ENCODE measurements at regions not wholly inside any gene's neighbourhood (a gene's known extent, or its start where the extent isn't known, plus 50 kb on each side); places are given as distances from the start of the nearest gene placed in this dataset.
"Not testable (repeated sequence)": the region's sequence is repeated elsewhere in the genome, so short reads cannot be mapped to it uniquely, and the experiment has no call there.

GRCh38 chr3:176839466-176839865 lies 357.8 kb downstream of the TBL1XR1 start:
- no peak for DNase-seq
- no peak overlapping the region for H3K27ac Mint-ChIP-seq (ENCODE audit: unreplicated experiment)
- TF ChIP-seq CTCF (IDR thresholded peaks at IDR 0.05; ENCODE audit: partially characterized antibody, unreplicated experiment), result no peak
- no peak overlapping the region for H3K4me3 Mint-ChIP-seq (ENCODE audit: unreplicated experiment)
- H3K4me1 Mint-ChIP-seq (ENCODE audit: low read depth, unreplicated experiment), result no peaks in the 10 kb centered on the region
- no peaks in the 10 kb centered on the region for H3K36me3 Mint-ChIP-seq (ENCODE audit: unreplicated experiment)
- no peaks in the 10 kb centered on the region for H3K27me3 Mint-ChIP-seq (ENCODE audit: unreplicated experiment)
- peaks cover 1% of the 10 kb centered on the region for H3K9me3 Mint-ChIP-seq (ENCODE audit: unreplicated experiment)

DNA sequence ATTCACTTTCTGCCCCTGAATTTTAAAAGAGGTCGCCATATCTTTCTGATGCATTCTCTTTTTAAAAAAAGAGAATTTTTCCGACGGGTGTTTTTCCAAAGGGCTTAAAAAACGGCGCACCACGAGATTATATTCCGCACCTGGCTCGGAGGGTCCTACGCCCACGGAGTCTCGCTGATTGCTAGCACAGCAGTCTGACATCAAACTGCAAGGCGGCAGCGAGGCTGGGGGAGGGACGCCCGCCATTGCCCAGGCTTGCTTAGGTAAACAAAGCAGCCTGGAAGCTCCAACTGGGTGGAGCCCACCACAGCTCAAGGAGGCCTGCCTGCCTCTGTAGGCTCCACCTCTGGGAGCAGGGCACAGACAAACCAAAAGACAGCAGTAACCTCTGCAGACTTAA lies 370.0 kb downstream of the TBL1XR1 start:
- not testable (repeated sequence) for H3K27me3 Mint-ChIP-seq (ENCODE audit: unreplicated experiment); H3K9me3 Mint-ChIP-seq (ENCODE audit: unreplicated experiment); H3K4me3 Mint-ChIP-seq (ENCODE audit: unreplicated experiment); H3K36me3 Mint-ChIP-seq (ENCODE audit: unreplicated experiment); DNase-seq; H3K27ac Mint-ChIP-seq (ENCODE audit: unreplicated experiment); H3K4me1 Mint-ChIP-seq (ENCODE audit: low read depth, unreplicated experiment)

DNA sequence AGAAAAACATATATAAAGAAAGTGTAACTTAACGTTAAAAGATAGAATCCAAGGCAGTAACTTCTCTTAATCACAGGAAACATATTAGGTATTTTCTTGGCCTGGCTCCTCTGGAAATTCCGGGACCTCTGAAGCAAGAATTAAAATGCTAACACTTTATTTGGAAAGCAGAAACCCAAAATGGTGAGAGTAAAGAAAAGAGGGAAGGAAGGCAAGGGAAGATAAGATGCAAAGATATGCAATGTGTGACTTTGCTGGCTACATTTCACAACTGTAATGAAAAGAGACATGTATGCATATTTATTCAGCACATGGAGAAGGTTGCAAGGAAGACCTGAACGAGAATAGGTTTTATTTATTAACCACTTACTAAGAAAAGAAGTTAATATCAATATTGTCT lies 372.5 kb downstream of the TBL1XR1 start:
- Mint-ChIP-seq H3K9me3 (ENCODE audit: unreplicated experiment) (no peaks in the 10 kb centered on the region), H3K4me1 (ENCODE audit: low read depth, unreplicated experiment) (no peaks in the 10 kb centered on the region), H3K27ac (ENCODE audit: unreplicated experiment) (no peak overlapping the region), H3K4me3 (ENCODE audit: unreplicated experiment) (no peak overlapping the region), H3K27me3 (ENCODE audit: unreplicated experiment) (peaks cover 3% of the 10 kb centered on the region), H3K36me3 (ENCODE audit: unreplicated experiment) (no peaks in the 10 kb centered on the region)
- no peak for TF ChIP-seq CTCF (IDR thresholded peaks at IDR 0.05; ENCODE audit: partially characterized antibody, unreplicated experiment)
- no peak for DNase-seq

DNA sequence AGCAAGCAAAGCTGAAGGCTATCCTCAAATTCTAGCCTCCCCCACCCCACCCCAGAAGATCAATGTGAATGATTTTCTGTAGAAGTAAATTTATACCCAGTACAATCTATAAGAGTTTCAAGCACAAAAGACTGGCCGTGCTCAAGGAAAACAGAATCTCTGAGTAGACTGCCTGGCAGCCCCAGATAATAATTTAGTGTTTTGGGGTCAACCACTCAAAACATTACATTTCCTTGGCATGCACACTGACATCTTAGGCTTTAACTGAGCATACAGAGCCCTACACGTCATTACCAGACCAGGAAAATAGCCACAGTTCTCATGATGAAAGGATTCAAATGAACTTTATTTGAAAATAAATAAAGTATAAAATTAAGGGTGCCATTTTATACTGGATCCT lies 376.5 kb downstream of the TBL1XR1 start:
- H3K27ac Mint-ChIP-seq (ENCODE audit: unreplicated experiment), result no peak overlapping the region

GRCh38 chr3:176816937-176817336 lies 380.3 kb downstream of the TBL1XR1 start:
- Mint-ChIP-seq H3K36me3 (ENCODE audit: unreplicated experiment) (peaks cover 4% of the 10 kb centered on the region), H3K27me3 (ENCODE audit: unreplicated experiment) (peaks cover 2% of the 10 kb centered on the region), H3K4me3 (ENCODE audit: unreplicated experiment) (no peak overlapping the region), H3K9me3 (ENCODE audit: unreplicated experiment) (no peaks in the 10 kb centered on the region), H3K27ac (ENCODE audit: unreplicated experiment) (no peak overlapping the region), H3K4me1 (ENCODE audit: low read depth, unreplicated experiment) (no peaks in the 10 kb centered on the region)
- no peak for TF ChIP-seq CTCF (IDR thresholded peaks at IDR 0.05; ENCODE audit: partially characterized antibody, unreplicated experiment)
- no peak for DNase-seq

More for the DNA sequence above, 376.5 kb downstream of the TBL1XR1 start:
- DNase-seq, result no peak
- Mint-ChIP-seq H3K36me3 (ENCODE audit: unreplicated experiment) (peaks cover 4% of the 10 kb centered on the region), H3K4me1 (ENCODE audit: low read depth, unreplicated experiment) (no peaks in the 10 kb centered on the region), H3K4me3 (ENCODE audit: unreplicated experiment) (no peak overlapping the region), H3K9me3 (ENCODE audit: unreplicated experiment) (no peaks in the 10 kb centered on the region), H3K27me3 (ENCODE audit: unreplicated experiment) (peaks cover 3% of the 10 kb centered on the region)
- TF ChIP-seq CTCF (IDR thresholded peaks at IDR 0.05; ENCODE audit: partially characterized antibody, unreplicated experiment), result no peak

DNA sequence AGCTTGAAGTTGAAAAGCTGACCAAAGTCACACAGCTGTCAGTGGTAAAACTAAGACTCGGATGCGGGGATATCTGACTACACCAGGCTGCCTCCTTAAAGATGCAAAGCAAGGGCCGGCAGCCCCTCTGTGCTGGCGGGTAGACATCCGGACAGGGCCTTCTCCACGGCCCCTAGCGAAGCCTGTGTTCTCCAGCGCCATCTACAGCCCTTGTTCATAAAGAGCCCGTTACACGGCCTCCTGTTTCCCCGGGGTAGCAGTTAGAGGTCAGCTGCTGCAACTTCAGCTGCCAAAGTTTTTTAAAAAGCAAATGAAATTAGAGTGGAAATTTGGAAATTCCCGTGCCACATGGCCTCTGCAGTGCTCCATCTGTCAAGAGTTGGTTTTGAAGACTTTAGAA lies 383.0 kb downstream of the TBL1XR1 start:
- DNase-seq, result peak; percentile 81
- Mint-ChIP-seq H3K4me3 (ENCODE audit: unreplicated experiment) (no peak overlapping the region), H3K4me1 (ENCODE audit: low read depth, unreplicated experiment) (no peaks in the 10 kb centered on the region)

More for the DNA sequence above, 383.0 kb downstream of the TBL1XR1 start:
- H3K9me3 Mint-ChIP-seq (ENCODE audit: unreplicated experiment), result no peaks in the 10 kb centered on the region
- H3K27ac Mint-ChIP-seq (ENCODE audit: unreplicated experiment), result no peak overlapping the region
- peak; percentile 37 for TF ChIP-seq CTCF (IDR thresholded peaks at IDR 0.05; ENCODE audit: partially characterized antibody, unreplicated experiment)
- peaks cover 2% of the 10 kb centered on the region for H3K27me3 Mint-ChIP-seq (ENCODE audit: unreplicated experiment)
- H3K36me3 Mint-ChIP-seq (ENCODE audit: unreplicated experiment), result peaks cover 4% of the 10 kb centered on the region

Measured in glutamatergic neuron (in vitro differentiated cells).